Fibroblast of lung (primary cell): ENCODE measurements at regions not wholly inside any gene's neighbourhood (a gene's known extent, or its start where the extent isn't known, plus 50 kb on each side); places are given as distances from the start of the nearest gene placed in this dataset.

ENCODE experiments used
- CTCF ChIP-seq, 2 donors: IDR thresholded peaks in 1 of 2; conservative IDR thresholded peaks in 1 of 2; 1 replicate in 1 of 2; 2 replicates in 1 of 2; pipeline ENCODE4 v1.5.1; 2011 to 2012; ENCODE audit warnings: low read length in 2 of 2, control low read depth in 1 of 2, inconsistent platforms in 1 of 2, low read depth in 1 of 2, mild to moderate bottlenecking in 1 of 2
- EZH2 ChIP-seq: IDR thresholded peaks from 2 replicates; pipeline ENCODE4 v1.5.1; 2012; ENCODE audit warnings: low read length, control low read depth, mild to moderate bottlenecking; ENCODE audit errors: missing control alignments

- TF ChIP-seq CTCF (conservative IDR thresholded peaks at IDR 0.05 in 1 of 2, IDR thresholded peaks at IDR 0.05 in 1 of 2; ENCODE audit: low read depth in 1 of 2, low read length in 2 of 2) (no peak), EZH2 (no peak)
Measured at GRCh38 chr16:75947626-75948239, 221.4 kb upstream of the CPHXL start.
